GM04504 (cell line): ENCODE measurements at regions not wholly inside any gene's neighbourhood (a gene's known extent, or its start where the extent isn't known, plus 50 kb on each side); places are given as distances from the start of the nearest gene placed in this dataset.
"Not testable (repeated sequence)": the region's sequence is repeated elsewhere in the genome, so short reads cannot be mapped to it uniquely, and the experiment has no call there.

Source experiments
- DNase-seq: peaks from one replicate; pipeline ENCODE4 v3.0.0-alpha.2; 2012; ENCODE audit warnings: low read depth

DNA sequence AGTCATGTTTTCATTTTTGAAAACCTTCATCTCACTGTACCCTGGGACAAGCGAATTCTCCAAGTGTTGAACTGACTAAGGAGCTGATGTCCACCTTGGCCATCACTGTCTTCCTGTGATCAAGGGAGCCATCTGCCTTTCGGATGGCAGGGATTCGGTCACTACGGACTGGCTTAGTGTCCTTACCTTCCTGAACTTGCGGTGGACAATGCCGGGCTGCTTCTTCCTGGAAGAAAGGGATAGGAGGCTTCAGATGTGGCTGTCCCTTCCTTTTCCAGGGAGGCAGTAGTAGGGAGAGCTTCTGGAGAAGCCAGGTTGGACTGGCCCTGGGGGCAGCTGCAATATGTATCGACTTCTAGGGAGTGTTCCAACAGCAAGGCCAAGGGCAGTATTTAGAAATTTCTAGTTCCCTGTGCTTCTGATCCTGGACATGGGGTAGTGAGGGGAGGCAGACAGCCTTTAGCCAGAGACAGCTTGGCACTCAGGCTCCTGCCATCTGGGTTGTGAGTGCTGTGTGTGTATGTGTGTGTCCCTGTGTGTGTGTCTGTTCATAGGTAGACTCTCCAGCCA lies 114.6 kb downstream of the IER5 start:
- no peak for DNase-seq

DNA sequence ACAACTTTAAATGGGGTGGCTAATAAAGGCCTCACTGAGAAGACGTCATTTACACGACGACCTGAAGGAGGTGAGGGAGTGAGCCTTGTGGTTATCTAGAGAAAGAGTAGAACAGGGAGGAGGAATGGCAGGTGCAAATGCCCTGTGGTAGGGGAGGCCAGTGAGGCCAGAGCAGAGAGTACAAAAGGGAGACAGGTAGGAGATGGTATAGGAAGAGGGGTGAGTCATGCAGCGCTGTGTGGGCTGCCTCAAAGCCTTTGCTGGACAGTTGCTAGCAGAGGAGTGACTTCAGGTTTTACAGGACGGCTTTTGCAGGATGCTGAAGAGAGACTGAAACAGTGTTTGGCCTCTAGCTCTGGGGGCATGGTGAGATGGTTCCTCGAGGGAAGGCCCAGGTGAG lies 116.0 kb downstream of the IER5 start:
- DNase-seq = no peak

DNA sequence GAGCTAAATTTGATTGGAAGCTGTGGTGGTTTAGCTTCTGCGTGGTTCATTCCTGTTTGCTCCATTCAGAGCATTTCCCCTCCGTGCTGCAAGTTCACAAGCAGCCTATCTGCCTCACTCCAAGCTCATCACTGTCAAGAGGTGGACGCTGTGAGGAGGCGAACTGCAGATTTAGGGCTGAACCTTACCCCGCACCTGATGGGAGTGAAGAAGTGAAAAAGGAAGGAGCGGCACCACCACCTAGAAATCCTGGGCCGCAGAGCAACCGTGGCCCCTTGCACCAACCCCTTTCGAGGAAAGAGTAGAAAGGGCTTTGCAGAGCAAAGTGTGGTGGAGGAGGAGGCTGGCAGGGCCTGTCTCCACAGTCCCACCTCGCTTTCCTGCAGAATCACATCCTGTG lies 117.4 kb downstream of the IER5 start:
- no peak for DNase-seq

DNA sequence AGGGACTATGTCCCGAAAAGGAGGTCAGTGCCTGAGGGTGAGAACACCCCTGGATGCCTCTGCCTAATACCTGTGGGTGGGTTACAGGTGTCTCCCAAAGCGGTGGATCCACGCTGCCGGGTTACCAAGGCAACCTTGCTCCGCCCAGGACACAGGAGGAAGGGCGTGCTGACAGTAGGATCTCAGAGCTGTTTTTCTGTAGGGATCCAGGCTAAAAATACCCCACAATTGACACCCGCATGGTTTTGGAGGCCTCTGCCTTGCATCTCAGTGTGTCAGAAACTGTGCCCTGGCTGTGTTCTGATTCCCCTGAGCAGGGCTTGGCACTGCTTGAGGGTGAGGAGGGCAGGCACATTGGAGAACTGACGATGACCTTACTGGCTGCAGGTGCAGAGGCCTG lies 118.0 kb downstream of the IER5 start:
- no peak for DNase-seq

DNA sequence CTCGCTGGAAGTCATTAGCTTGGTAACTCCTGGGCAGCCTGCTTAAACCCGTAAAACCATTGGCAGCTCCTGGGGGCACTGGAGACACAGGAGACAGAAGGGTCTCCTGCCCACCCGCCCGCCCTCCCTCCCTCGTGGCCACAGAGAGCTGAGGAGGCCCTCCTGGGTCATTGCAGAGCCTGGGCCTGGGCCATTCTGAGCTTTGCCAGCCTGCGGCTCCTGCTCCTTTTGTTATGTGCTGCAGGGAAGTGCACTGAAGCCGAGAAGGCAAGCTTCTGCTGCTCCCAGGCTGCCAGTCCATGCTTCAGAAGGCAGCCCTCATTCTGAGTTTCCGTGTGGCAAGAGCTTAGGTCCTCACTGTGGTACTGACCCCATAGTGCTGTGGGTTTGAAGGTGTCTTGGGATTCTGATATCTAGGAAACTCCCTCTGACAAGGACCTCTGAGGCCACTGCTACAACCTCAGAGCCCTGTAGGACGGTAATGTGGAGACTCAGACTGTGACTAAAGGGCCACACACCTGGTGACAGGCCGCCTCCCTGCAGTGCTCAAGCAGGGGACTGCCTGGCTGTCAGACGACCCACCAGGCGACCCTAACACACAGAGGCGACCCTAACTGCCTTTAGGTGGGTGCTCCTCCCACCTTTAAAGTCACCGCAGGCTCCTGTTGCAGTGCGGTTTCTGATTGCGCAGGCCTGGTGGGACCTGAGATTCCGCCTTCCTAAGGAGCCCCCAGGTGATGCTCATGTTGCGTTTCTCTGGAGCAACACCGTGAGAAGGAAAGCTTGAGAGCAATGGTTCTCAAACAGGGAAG lies 118.7 kb downstream of the IER5 start:
- no peak for DNase-seq

DNA sequence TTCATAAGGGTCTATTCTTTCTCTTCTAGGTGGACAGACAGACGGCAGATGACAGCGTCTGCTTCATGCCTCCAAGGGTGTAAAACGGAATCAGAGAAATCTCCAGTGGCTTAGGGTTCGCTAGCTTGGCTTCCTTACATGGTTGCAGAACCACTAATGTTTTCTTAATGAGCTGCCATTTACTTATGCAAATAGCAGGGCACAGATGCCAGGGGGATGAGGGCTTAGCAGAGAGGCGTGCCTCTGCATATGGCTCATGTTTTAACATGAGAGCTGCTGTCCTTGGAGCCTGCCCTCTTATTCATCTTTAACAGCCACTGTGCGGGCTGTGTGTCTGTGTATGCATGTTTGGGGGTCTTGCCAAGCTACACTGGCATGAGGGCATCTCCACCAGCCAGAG lies 119.6 kb downstream of the IER5 start:
- DNase-seq = no peak

DNA sequence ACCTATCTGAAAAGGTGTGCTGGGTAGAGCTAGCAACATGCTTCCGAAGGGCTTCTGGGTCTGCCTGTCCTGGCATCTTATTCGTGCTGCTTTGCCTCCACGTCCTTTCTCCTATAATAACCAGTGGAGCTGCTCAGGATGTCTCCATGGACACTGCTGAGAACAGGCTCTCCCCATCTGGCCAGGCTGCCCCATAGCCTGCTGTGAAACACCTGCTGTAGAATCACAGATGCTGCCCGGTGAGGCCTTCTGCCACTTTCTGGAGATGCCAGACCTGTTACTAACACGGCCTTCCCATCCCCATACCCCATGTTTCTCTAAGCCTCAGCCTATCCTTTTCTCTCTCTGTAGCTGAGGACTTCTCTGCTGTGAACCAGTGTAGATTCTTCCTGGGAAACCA lies 120.5 kb downstream of the IER5 start:
- DNase-seq = no peak

DNA sequence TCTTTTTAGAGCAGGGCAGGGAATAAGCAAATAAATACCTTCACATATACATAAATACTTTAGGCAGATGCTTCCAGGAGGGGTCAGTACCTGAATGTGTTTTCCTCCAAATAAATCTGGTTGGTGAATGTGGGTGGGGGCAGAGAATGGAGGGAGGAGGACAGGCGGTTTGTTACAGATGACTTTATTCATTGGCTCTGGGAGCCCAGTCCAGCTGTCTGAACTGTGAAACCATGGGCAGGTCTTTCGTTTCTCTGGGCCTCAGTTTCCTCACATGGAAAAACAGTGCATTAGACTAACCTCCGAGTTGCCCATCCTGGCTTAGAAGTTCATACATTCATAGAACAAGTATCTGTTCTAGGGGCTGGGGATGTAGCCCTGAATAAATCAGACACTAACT lies 124.6 kb downstream of the IER5 start:
- DNase-seq = no peak

DNA sequence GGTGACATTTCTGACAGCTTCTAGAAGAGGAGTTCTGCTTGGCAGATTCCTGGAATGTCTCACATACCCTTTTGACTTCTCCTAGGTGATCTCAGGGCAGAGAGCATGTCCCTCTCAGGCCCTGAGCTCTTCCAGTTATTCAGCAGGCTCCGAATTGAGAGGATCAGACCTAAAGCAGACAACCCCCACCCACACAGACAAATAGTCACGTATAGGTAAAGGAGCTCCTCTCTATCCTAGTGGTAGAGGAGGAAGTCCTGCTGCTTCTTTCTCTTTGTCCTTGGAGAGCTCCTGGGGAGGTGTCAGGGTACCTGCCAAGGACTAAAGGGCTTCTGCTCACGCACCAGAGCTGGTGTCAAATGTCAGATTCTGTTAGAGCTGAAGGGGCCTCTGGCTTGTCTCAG lies 128.1 kb downstream of the IER5 start:
- DNase-seq = no peak

DNA sequence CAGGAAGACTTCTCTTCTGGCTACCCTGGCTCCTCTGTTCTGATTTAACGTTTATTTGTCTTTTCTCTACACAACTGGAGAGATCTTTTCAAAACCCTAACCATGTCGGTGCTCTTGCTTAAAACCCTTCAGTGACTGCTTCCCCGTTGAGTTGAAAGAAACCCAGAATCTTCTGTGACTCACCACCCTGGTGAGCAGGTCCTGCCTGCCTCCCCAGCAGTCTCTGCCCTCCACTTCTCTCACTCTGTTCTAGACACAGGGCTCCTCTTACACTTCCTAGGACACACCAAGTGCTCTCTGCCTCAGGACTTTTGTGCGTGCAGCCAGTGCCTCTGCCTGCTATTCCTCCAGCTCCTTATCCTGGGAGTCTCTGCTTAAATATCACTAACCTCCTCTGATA lies 131.4 kb downstream of the IER5 start:
- DNase-seq = no peak

DNA sequence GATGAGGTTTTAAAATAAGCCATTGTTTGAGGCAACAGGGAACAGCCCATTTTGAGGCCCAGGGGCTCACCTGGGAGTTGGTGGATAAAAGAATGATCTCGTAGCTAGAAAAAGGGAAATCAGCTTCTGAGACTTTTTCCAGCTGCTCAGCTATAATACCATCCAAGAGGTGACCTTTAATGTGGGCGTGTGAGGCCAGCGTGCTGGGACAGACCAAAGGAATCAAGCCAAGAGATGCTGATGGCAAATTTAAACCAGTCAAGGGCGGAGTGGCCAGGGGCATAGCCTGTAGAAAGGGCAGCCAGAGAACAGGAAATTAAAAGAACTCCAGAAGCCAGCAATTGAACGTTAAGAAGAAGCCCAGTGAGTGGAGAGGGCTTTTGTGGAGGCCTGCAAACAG lies 132.6 kb downstream of the IER5 start:
- no peak for DNase-seq

DNA sequence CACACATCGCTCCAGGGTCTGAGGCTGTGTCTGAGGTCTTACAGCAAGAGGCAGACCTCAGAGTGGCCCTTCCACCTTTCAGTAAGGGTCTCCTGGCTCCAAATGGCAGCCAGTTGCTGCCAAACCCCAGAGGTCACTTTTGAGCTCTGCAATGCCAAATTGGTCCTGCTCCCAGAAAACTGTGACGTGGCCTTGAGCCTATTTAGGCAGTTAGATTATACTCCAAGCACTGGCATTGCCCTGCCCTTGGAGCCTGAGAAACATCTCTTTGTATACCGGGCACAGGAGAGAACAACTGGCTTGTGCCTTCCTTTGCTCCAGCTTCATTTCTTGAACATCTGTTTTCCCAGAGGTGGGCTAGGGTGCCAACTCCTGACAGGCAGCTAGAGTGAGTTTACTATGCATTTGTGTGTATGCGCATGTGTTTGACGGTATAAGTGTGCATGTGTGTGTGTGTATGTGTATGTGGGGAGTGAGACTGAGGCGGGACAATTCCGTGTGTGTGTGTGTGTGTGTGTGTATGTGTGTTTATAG lies 134.5 kb downstream of the IER5 start:
- DNase-seq = no peak

DNA sequence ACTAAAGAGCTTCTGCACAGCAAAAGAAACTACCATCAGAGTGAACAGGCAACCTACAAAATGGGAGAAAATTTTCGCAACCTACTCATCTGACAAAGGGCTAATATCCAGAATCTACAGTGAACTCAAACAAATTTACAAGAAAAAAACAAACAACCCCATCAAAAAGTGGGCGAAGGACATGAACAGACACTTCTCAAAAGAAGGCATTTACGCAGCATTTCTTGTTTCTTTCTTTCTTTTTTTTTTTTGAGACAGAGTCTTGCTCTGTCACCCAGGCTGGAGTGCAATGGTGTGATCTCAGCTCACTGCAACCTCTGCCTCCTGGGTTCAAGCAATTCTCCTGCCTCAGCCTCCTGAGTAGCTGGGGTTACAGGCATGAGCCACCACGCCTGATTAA lies 138.2 kb downstream of the IER5 start:
- DNase-seq = not testable (repeated sequence)

DNA sequence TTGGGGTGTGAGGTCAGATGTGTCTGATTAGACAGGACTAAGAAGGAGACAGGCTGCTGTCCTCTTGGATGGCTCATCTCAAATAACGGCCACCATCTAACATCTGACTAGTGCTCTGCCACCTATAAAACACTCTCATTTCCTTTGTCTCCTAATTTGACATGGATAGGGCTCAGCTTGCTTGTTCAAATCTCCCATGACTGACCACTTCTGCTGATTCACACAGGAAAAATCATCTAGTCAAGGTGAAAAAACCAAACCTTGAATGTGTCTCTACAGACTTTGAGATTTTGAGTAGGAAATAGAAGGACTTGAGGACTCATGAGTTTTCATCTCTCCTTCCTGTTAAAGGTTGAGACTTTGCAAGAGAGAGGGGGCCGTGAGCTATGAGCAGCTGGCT lies 150.6 kb downstream of the IER5 start:
- no peak for DNase-seq

DNA sequence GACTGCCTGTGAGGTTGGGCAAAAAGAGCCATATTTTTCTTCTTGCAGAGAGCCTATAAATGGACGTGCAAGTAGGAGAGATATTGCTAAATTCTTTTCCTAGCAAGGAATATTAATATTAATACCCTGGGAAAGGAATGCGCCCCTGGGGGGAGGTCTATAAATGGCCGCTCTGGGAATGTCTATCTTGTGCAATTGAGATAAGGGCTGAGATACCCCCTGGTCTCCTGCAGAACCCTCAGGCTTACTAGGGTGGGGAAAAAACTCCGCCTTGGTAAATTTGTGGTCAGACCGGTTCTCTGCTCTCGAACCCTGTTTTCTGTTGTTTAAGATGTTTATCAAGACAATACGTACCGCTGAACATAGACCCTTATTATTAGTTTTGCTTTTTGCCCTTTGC lies 157.8 kb downstream of the IER5 start:
- not testable (repeated sequence) for DNase-seq

DNA sequence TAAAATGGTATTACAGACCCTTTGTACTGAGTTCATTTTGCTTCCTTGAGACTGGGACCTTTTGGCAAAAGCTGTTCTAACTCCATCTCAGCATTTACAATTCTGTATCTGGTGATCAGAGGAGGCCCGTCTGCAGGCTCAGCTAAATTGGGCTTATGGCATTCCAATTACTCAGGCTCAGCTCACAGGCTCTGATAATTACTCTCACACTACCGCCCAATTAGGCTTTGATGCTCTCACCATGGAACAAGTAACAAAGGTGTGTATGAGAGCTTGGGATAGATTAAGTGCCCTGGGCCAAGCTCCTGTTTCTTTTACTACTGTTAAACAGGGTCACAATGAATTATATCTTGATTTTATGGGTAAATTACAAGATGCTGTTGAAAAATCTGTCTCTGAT lies 159.9 kb downstream of the IER5 start:
- DNase-seq = not testable (repeated sequence)

DNA sequence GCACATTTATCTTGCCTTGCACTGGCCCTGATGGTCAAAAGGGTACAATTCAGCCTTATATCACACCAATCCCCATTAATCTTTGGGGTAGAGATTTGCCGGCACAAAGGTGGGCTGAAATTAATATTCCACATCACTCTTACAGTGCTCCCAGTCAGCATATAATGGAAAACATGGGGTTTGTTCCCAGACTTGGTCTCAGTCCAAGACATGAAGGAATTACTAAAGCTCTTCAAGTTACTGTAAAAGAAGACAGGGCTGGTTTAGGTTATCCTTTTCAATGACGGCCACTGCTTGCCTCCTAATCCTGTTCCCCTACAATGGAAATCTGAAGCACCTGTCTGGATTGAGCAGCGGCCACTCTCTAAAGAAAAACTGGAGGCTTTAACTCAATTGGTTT lies 160.7 kb downstream of the IER5 start:
- no peak for DNase-seq

DNA sequence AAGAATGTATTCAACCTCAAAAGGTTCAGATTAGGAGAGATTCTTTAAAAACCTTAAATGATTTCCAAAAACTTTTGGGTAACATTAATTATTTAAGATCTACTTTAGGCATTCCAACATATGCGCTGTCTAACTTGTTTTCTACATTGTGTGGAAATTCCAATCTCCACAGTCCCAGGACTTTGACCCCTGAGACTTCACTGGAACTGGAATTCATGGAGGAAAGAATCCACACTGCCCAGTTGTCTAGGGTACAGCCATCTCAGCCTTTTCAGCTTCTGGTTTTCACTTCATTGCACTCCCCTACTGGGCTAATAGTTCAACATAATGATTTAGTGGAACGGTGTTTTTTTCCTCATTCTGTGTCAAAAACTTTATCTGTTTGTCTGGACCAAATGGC lies 161.5 kb downstream of the IER5 start:
- no peak for DNase-seq

DNA sequence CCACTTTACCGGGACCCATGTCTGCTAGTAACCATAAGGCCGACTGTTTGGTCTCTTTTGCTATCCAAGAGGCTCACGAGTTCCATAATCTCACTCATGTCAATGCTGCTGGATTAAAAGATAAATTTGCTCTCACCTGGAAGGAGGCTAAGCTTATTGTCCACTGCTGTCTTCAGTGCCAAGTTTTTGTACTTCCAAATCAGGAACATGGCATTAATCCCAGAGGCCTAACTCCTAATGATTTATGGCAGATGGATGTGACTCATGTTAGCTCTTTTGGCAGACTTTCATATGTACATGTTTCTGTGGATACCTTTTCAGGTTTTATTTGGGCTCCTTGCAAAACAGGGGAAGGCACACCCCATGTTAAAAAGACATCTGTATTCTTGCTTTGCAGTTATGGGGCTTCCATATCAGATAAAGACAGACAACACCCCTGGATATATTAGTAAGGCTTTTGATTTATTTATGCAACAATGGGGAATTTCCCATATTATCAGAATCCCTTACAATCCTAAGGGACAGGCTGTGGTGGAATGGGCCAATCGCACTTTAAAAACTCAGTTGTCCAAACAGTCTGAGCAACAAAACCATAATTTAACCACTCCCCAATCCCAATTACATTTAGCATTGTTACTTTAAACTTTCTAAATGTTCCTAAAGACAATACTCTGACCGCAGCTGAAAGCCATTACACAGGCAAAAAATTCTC lies 162.7 kb downstream of the IER5 start:
- peak; percentile 21 for DNase-seq

DNA sequence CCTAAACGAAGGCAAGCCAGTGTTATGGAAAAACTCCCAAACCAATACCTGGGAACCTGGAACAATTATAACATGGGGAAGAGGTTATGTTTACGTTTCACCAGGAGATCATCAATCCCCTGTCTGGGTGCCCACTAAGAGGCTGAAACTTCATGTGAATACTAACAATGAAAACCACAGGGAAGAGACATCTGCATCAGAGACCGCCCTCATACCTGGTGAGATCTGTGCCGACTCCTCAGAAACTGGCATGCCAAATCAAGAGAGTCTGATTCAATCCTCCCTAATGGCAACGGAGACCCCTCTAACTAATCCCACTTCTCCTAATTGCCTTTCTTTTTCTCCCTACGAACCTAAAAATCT lies 163.2 kb downstream of the IER5 start:
- no peak for DNase-seq

DNA sequence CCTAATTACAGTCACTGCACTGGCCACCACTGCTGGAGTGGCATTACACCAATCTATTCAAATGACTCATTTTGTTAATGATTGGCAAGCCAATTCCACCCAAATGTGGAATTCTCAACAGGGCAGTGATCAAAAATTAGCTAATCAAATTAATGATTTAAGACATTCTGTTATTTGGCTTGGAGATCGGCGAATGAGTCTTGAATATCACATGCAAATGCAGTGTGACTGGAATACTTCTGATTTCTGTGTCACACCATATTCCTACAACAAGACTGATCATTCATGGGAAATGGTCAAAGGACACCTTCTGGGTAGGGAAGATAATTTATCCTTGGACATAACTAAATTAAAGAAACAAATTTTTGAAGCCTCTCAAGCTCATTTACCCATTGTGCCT lies 165.1 kb downstream of the IER5 start:
- DNase-seq = not testable (repeated sequence)

DNA sequence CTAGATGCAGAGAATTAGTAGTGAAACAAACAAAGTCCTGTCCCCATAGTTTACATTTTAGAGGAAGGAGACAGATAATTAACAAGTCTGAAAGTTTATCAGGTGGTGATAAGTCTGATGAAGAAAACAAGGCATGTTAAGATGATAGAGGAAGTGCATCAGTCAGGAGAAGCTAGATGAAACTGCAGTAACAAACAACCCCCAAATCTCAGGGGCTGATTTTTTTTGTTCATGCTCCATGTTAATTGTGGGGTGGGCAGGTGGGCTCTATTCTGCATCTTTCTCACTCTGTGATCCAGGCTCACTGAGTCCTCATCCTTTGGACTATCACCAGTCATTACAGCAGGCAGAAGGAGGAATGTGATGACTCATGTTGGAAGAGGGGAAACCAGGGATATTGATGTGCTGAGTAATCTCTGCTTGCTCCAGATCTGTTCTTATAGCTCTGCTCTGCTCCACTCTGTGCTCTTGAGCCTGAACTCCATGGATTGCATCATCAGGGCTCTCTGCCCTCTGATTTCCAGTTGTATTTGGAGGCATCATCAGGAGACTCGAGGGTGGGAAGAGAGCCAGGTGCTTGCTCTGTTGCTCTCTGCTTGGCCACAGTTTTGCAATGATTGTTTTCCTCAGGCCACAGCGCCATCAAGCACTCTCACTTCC lies 166.9 kb downstream of the IER5 start:
- peak; percentile 99 for DNase-seq

DNA sequence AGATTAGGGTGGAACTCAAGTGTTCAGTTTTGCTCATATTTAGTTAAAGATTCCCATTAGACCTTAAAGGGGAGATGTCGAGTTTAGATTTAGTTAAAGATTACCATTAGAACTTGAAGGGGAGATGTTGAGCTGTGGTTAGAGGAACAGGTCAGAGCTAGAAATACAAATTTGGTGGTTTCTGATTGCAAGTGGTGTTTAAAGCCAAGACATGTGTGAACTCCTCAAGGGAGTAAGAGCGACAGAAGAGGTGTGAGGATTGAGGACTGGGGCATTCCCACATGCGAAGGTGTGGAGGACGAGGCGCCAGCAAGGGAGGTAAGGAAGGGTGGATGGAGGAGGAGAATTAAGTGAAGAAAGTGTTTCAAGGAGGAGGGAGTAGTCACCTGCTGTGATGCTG lies 168.6 kb downstream of the IER5 start:
- no peak for DNase-seq
